HepG2 (cell line): ENCODE measurements at regions not wholly inside any gene's neighbourhood (a gene's known extent, or its start where the extent isn't known, plus 50 kb on each side); places are given as distances from the start of the nearest gene placed in this dataset.

Source experiments
- ATAC-seq: fragments of 200-7000 bp; cut with Tn5 transposase; 3 replicates; pipeline ENCODE4 v1.9.1; 2020; ENCODE audit warnings: mild to moderate bottlenecking, moderate library complexity
- BruUV-seq: library from RNA; stranded (reverse); fragments of 400-500 nt; replicated peaks from 2 replicates; lab custom pipeline; 2021; lab: Mats Ljungman, UMichigan
- CTCF ChIA-PET: fragments of 300-600 bp; formaldehyde crosslinking; extraction: SDS; loops from one replicate; lab custom pipeline; 2021; ENCODE audit warnings: low total read pairs, inconsistent platforms, low intra/inter-chr PET ratio; lab: Yijun Ruan, JAX
- POLR2A ChIA-PET: fragments of 350-600 bp; sonication (Branson Sonifier 250); formaldehyde crosslinking; loops from one replicate; lab custom pipeline; 2020; ENCODE audit warnings: antibody characterized with exemption, inconsistent platforms; lab: Yijun Ruan, JAX
- DNase-seq: peaks from one replicate; pipeline ENCODE4 v3.0.0-alpha.2; 2015; ENCODE audit warnings: low spot score
- FAIRE-seq: peaks from 3 replicates; lab custom pipeline; 2011; peaks lifted over from hg19 to GRCh38; lab: Jason Lieb, UNC
- H2AFZ ChIP-seq: one replicate; pipeline ENCODE4 v1.6.1; 2011; ENCODE audit warnings: low read length, inconsistent platforms
- H3K27ac ChIP-seq: fragments of 300-600 bp; 3 replicates; pipeline ENCODE4 v1.8.0; 2011; ENCODE audit warnings: mixed run types, mild to moderate bottlenecking, mixed read lengths, low read length, inconsistent platforms; ENCODE audit not compliant: insufficient read depth; ENCODE audit errors: extremely low read length
- H3K27me3 ChIP-seq, 2 experiments: fragments of 200-600 bp in 1 of 2; 2 replicates in 1 of 2; 3 replicates in 1 of 2; pipeline versions ENCODE4 v1.6.0 to v1.8.0; 2011; ENCODE audit warnings: low read length in 2 of 2, mild to moderate bottlenecking in 2 of 2, moderate library complexity in 2 of 2, inconsistent platforms in 1 of 2; ENCODE audit not compliant: insufficient read depth in 2 of 2, control insufficient read depth in 1 of 2
- H3K36me3 ChIP-seq, 2 experiments: fragments of 200-600 bp in 1 of 2; replicated peaks in 1 of 2; 2 replicates in 1 of 2; 3 replicates in 1 of 2; pipeline versions ENCODE4 v1.5.1 to v1.8.0; 2011; ENCODE audit warnings: low read length in 2 of 2, inconsistent platforms in 1 of 2; ENCODE audit not compliant: insufficient read depth in 2 of 2, control insufficient read depth in 1 of 2
- H3K4me1 ChIP-seq: 2 replicates; pipeline ENCODE4 v1.5.1; 2012; ENCODE audit warnings: low read length, inconsistent platforms; ENCODE audit not compliant: insufficient read depth
- H3K4me2 ChIP-seq: 2 replicates; pipeline ENCODE4 v1.6.0; 2011; ENCODE audit warnings: low read depth, low read length, inconsistent platforms
- H3K4me3 ChIP-seq, 3 experiments: fragments of 200-600 bp in 1 of 3; sonication (generic), shearing (Covaris generic) in 1 of 3; replicated peaks in 1 of 3; 2 replicates each; pipeline ENCODE4 v1.5.1; 2011 to 2016; ENCODE audit warnings: low read length in 3 of 3, inconsistent platforms in 2 of 3, low read depth in 2 of 3, mild to moderate bottlenecking in 2 of 3, control low read depth in 1 of 3, mixed read lengths in 1 of 3; ENCODE audit not compliant: insufficient read depth in 1 of 3
- H3K79me2 ChIP-seq: one replicate; pipeline ENCODE4 v1.6.1; 2011; ENCODE audit warnings: low read length, inconsistent platforms; ENCODE audit not compliant: insufficient read depth
- H3K9ac ChIP-seq: 2 replicates; pipeline ENCODE4 v1.6.0; 2011; ENCODE audit warnings: mild to moderate bottlenecking, low read depth, low read length, inconsistent platforms; ENCODE audit not compliant: insufficient read depth
- H3K9me3 ChIP-seq: 2 replicates; pipeline ENCODE4 v1.5.1; 2012; ENCODE audit warnings: mild to moderate bottlenecking, low read length
- H4K20me1 ChIP-seq: 2 replicates; pipeline ENCODE4 v1.6.0; 2011; ENCODE audit warnings: inconsistent platforms, mild to moderate bottlenecking, low read length, moderate library complexity; ENCODE audit not compliant: insufficient read depth
- BRCA1 ChIP-seq: sonication (generic); formaldehyde crosslinking; IDR thresholded peaks from 2 replicates; pipeline ENCODE4 v1.4.0; 2020; ENCODE audit warnings: missing genetic modification reagents
- KLF11 ChIP-seq: IDR thresholded peaks from 2 replicates; pipeline ENCODE4 v1.6.1; 2016; ENCODE audit warnings: missing compliant biosample characterization
- MTF2 ChIP-seq: sonication (generic); formaldehyde crosslinking; IDR thresholded peaks from 2 replicates; pipeline ENCODE4 v1.5.0; 2020; ENCODE audit warnings: missing genetic modification reagents, borderline replicate concordance
- ZNF672 ChIP-seq: sonication (generic); formaldehyde crosslinking; IDR thresholded peaks from 2 replicates; pipeline ENCODE4 v1.8.1; 2022; ENCODE audit warnings: missing genetic modification reagents
- ZNF772 ChIP-seq: sonication (generic); formaldehyde crosslinking; IDR thresholded peaks from 2 replicates; pipeline ENCODE4 v1.5.0; 2020; ENCODE audit warnings: mild to moderate bottlenecking, missing genetic modification reagents
- ZSCAN12 ChIP-seq: sonication (generic); formaldehyde crosslinking; IDR thresholded peaks from 2 replicates; pipeline ENCODE4 v1.9.0; 2021; ENCODE audit warnings: mild to moderate bottlenecking, missing genetic modification reagents
- WGBS: methylation state at CpG from one replicate; pipeline ENCODE4 v1.1.6; 2017; ENCODE audit warnings: low lambda C conversion rate; 5-methylcytosine and 5-hydroxymethylcytosine counted together
- in situ Hi-C: cut with HindIII; loops from 2 replicates; pipeline ENCODE4 v1.10.0; 2017; ENCODE audit warnings: low pct_unique_long_range_greater_than_20kb; ENCODE audit not compliant: extremely low pct_ligation_motif_present
- intact Hi-C: fragments of 100-400 bp; cut with micrococcal nuclease; formaldehyde crosslinking; loops from one replicate; pipeline ENCODE4 v1.10.0; 2022; ENCODE audit not compliant: unreplicated experiment
- TF ChIP-seq, protein P1 (sequence below): sonication (generic); formaldehyde crosslinking; IDR thresholded peaks from 2 replicates; pipeline ENCODE4 v1.5.0; 2020; ENCODE audit warnings: missing genetic modification reagents
- TF ChIP-seq, protein P2 (sequence below): IDR thresholded peaks from 2 replicates; pipeline ENCODE4 v1.6.1; 2016; ENCODE audit warnings: low read depth, missing genetic modification reagents, missing compliant biosample characterization
- TF ChIP-seq, protein P3 (sequence below): sonication (generic); formaldehyde crosslinking; IDR thresholded peaks from 2 replicates; pipeline ENCODE4 v1.4.0; 2020; ENCODE audit warnings: missing genetic modification reagents, borderline replicate concordance

DNA sequence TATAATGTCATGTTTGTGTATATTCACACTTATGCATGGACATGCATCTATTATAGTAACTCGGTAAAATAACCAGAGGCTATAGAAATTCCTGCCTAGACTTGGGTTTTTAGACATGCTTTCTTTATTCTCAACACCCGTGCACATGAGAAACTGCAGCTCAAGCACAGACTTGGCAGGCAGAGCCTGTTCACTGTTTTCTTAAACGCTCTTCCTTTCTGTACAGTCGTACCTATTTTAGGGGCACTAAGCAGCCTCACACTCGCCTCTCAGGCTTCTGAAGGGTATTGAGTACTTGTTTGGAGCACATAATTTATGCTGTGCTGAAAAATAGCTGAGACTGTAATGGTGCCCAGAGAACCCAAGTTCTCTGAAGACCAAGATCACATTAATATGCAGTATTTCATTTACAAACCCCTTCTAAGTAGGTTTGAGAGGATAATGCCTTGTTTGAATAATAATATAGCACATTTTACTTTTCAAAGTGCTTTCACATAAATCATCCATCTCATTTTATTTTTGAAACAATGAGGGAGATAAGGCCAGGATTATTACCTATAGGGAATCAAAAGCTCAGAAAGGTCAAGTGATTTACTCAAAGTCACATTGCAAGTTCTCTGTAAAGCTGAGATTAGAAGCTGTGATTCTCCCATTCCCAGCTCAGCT lies 429.9 kb downstream of the SPRY2 start:
- no peak overlapping the region for H3K4me2 ChIP-seq
- no peak overlapping the region for H3K27ac ChIP-seq
- intact Hi-C loops (no loop called here), in situ Hi-C loops (no loop called here)
- H3K27me3 ChIP-seq: no peaks in the 10 kb centered on the region
- BruUV-seq: no TSS peak
- H3K36me3 ChIP-seq: no peaks in the 10 kb centered on the region
- ChIA-PET CTCF (no interaction called here), POLR2A (no interaction called here)
- H3K79me2 ChIP-seq: no peaks in the 10 kb centered on the region
- ATAC-seq (no peak), FAIRE-seq (no peak), DNase-seq (no peak)
- TF ChIP-seq ZNF672 (no peak), KLF11 (CRISPR knock-in tag) (no peak)
- TF ChIP-seq, protein P1, sequence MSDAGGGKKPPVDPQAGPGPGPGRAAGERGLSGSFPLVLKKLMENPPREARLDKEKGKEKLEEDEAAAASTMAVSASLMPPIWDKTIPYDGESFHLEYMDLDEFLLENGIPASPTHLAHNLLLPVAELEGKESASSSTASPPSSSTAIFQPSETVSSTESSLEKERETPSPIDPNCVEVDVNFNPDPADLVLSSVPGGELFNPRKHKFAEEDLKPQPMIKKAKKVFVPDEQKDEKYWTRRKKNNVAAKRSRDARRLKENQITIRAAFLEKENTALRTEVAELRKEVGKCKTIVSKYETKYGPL (CRISPR knock-in tag): no peak
- H3K4me1 ChIP-seq: no peaks in the 10 kb centered on the region
- 28% methylated on average over 5 of the region's 5 CpGs for WGBS
- no peak overlapping the region for H3K4me3 ChIP-seq
- no peak overlapping the region for H3K9ac ChIP-seq
- H3K9me3 ChIP-seq: peaks cover 21% of the 10 kb centered on the region; the same call in 1 of the 2 replicates
- H4K20me1 ChIP-seq: no peaks in the 10 kb centered on the region
- no peak overlapping the region for H2AFZ ChIP-seq

DNA sequence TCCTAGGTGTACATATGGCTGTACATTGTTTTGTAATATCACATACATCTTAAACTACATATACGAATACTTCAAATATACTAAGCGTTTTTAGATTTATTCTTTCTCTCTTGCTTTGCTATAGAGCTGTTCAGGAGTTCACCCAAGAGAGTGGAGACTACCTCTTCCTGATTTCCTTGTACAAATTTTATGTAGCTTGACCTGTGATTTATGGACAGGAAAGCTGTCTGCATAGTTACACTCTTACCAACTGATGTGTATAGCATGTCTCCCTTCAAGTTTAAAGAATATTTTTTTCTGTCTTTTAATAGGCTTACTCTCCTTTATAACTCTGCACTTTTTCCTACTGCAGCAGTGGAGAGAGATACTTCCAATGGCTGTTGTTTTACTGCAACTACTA lies 428.7 kb downstream of the NDFIP2 start:
- Histone ChIP-seq H3K27me3 (no peaks in the 10 kb centered on the region), H3K36me3 (no peaks in the 10 kb centered on the region), H3K27ac (no peak overlapping the region), H3K4me3 (no peak overlapping the region), H3K79me2 (no peaks in the 10 kb centered on the region), H3K4me2 (no peak overlapping the region), H3K4me1 (no peaks in the 10 kb centered on the region), H4K20me1 (no peaks in the 10 kb centered on the region), H2AFZ (no peak overlapping the region), H3K9me3 (peaks cover 7% of the 10 kb centered on the region; the same call in 1 of the 2 replicates), H3K9ac (no peak overlapping the region)
- WGBS: 34% methylated on average over 2 of the region's 2 CpGs
- ChIA-PET CTCF (no interaction called here), POLR2A (no interaction called here)
- DNase-seq (no peak), ATAC-seq (no peak), FAIRE-seq (no peak)
- intact Hi-C loops: no loop called here
- no TSS peak for BruUV-seq
- in situ Hi-C loops: no loop called here
- TF ChIP-seq, protein P2, sequence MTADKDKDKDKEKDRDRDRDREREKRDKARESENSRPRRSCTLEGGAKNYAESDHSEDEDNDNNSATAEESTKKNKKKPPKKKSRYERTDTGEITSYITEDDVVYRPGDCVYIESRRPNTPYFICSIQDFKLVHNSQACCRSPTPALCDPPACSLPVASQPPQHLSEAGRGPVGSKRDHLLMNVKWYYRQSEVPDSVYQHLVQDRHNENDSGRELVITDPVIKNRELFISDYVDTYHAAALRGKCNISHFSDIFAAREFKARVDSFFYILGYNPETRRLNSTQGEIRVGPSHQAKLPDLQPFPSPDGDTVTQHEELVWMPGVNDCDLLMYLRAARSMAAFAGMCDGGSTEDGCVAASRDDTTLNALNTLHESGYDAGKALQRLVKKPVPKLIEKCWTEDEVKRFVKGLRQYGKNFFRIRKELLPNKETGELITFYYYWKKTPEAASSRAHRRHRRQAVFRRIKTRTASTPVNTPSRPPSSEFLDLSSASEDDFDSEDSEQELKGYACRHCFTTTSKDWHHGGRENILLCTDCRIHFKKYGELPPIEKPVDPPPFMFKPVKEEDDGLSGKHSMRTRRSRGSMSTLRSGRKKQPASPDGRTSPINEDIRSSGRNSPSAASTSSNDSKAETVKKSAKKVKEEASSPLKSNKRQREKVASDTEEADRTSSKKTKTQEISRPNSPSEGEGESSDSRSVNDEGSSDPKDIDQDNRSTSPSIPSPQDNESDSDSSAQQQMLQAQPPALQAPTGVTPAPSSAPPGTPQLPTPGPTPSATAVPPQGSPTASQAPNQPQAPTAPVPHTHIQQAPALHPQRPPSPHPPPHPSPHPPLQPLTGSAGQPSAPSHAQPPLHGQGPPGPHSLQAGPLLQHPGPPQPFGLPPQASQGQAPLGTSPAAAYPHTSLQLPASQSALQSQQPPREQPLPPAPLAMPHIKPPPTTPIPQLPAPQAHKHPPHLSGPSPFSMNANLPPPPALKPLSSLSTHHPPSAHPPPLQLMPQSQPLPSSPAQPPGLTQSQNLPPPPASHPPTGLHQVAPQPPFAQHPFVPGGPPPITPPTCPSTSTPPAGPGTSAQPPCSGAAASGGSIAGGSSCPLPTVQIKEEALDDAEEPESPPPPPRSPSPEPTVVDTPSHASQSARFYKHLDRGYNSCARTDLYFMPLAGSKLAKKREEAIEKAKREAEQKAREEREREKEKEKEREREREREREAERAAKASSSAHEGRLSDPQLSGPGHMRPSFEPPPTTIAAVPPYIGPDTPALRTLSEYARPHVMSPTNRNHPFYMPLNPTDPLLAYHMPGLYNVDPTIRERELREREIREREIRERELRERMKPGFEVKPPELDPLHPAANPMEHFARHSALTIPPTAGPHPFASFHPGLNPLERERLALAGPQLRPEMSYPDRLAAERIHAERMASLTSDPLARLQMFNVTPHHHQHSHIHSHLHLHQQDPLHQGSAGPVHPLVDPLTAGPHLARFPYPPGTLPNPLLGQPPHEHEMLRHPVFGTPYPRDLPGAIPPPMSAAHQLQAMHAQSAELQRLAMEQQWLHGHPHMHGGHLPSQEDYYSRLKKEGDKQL (CRISPR knock-in tag): no peak
- TF ChIP-seq ZNF772: no peak
- no peak for TF ChIP-seq BRCA1 (CRISPR knock-in tag)
- no peak for TF ChIP-seq ZSCAN12 (CRISPR knock-in tag)
- TF ChIP-seq, protein P3, sequence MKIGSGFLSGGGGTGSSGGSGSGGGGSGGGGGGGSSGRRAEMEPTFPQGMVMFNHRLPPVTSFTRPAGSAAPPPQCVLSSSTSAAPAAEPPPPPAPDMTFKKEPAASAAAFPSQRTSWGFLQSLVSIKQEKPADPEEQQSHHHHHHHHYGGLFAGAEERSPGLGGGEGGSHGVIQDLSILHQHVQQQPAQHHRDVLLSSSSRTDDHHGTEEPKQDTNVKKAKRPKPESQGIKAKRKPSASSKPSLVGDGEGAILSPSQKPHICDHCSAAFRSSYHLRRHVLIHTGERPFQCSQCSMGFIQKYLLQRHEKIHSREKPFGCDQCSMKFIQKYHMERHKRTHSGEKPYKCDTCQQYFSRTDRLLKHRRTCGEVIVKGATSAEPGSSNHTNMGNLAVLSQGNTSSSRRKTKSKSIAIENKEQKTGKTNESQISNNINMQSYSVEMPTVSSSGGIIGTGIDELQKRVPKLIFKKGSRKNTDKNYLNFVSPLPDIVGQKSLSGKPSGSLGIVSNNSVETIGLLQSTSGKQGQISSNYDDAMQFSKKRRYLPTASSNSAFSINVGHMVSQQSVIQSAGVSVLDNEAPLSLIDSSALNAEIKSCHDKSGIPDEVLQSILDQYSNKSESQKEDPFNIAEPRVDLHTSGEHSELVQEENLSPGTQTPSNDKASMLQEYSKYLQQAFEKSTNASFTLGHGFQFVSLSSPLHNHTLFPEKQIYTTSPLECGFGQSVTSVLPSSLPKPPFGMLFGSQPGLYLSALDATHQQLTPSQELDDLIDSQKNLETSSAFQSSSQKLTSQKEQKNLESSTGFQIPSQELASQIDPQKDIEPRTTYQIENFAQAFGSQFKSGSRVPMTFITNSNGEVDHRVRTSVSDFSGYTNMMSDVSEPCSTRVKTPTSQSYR: no peak
- no peak for TF ChIP-seq MTF2 (CRISPR knock-in tag)
